GM12878 (cell line): ENCODE measurements at regions not wholly inside any gene's neighbourhood (a gene's known extent, or its start where the extent isn't known, plus 50 kb on each side); places are given as distances from the start of the nearest gene placed in this dataset.

Source experiments
- ATAC-seq: fragments of 200-7000 bp; cut with Tn5 transposase; 3 replicates; pipeline ENCODE4 v1.9.1; 2020; ENCODE audit warnings: mild to moderate bottlenecking, moderate library complexity
- BruUV-seq: library from RNA; stranded (reverse); fragments of 400-500 nt; replicated peaks from 2 replicates; lab custom pipeline; 2021; lab: Mats Ljungman, UMichigan
- CTCF ChIA-PET: fragments of 300-600 bp; sonication (Branson Sonifier 250); formaldehyde crosslinking; extraction: SDS; loops from one replicate; lab custom pipeline; 2021; ENCODE audit warnings: inconsistent platforms; lab: Yijun Ruan, JAX
- POLR2A ChIA-PET: fragments of 350-600 bp; formaldehyde crosslinking; extraction: SDS; loops from one replicate; lab custom pipeline; 2021; ENCODE audit warnings: inconsistent platforms; lab: Charles Lee
- RAD21 ChIA-PET: fragments of 300-600 bp; sonication (Branson Sonifier 250); formaldehyde crosslinking; loops from one replicate; lab custom pipeline; 2023; ENCODE audit warnings: antibody characterized with exemption; ENCODE audit not compliant: unreplicated experiment; lab: Charles Lee
- SMC1A ChIA-PET: fragments of 300-600 bp; sonication (Branson Sonifier 250); formaldehyde crosslinking; loops from one replicate; lab custom pipeline; 2023; ENCODE audit not compliant: unreplicated experiment, uncharacterized antibody; lab: Charles Lee
- DNase-seq: peaks from one replicate; pipeline ENCODE4 v3.0.0-alpha.2; 2011; ENCODE audit warnings: low read depth, low spot score
- FAIRE-seq: peaks from 3 replicates; lab custom pipeline; 2011; peaks lifted over from hg19 to GRCh38; lab: Jason Lieb, UNC
- H2AFZ ChIP-seq: 2 replicates; pipeline ENCODE4 v1.6.0; 2011; ENCODE audit warnings: low read depth, low read length, control low read depth; ENCODE audit not compliant: control insufficient read depth
- H3K27ac ChIP-seq: 2 replicates; pipeline ENCODE4 v1.5.1; 2011; ENCODE audit warnings: control low read depth; ENCODE audit not compliant: control insufficient read depth, insufficient read depth
- H3K27me3 ChIP-seq, 2 experiments: replicated peaks in 1 of 2; 2 replicates each; pipeline versions ENCODE4 v1.6.0 to v1.6.1; 2011; ENCODE audit warnings: low read length in 1 of 2; ENCODE audit not compliant: control insufficient read depth in 2 of 2, insufficient read depth in 2 of 2
- H3K36me3 ChIP-seq, 2 experiments: 2 replicates each; pipeline ENCODE4 v1.5.1; 2011; ENCODE audit warnings: low read length in 1 of 2; ENCODE audit not compliant: control insufficient read depth in 2 of 2, insufficient read depth in 2 of 2
- H3K4me1 ChIP-seq: 2 replicates; pipeline ENCODE4 v1.6.1; 2011; ENCODE audit warnings: mild to moderate bottlenecking, low read length, moderate library complexity, mixed read lengths; ENCODE audit not compliant: control insufficient read depth, insufficient read depth
- H3K4me2 ChIP-seq: 2 replicates; pipeline ENCODE4 v1.6.0; 2011; ENCODE audit warnings: control low read depth; ENCODE audit not compliant: control insufficient read depth, insufficient read depth
- H3K4me3 ChIP-seq: fragments of 200-600 bp; sonication (generic); 2 replicates; pipeline ENCODE4 v1.5.1; 2016
- H3K79me2 ChIP-seq: 2 replicates; pipeline ENCODE4 v1.6.0; 2011; ENCODE audit warnings: low read length; ENCODE audit not compliant: control insufficient read depth, insufficient read depth
- H3K9ac ChIP-seq: 2 replicates; pipeline ENCODE4 v1.8.0; 2011; ENCODE audit warnings: low read length, control low read depth, mixed read lengths; ENCODE audit not compliant: control insufficient read depth, insufficient read depth
- H3K9me3 ChIP-seq: replicated peaks from 3 replicates; pipeline ENCODE4 v1.5.1; 2011; ENCODE audit warnings: mild to moderate bottlenecking, low read length; ENCODE audit not compliant: control insufficient read depth, insufficient read depth
- H4K20me1 ChIP-seq: 2 replicates; pipeline ENCODE4 v1.6.0; 2011; ENCODE audit not compliant: control insufficient read depth, insufficient read depth
- ATF7 ChIP-seq: fragments of 450-650 bp; IDR thresholded peaks from 2 replicates; pipeline ENCODE4 v1.6.1; 2016; ENCODE audit warnings: low read depth, mild to moderate bottlenecking
- POLR2A ChIP-seq: IDR thresholded peaks from 2 replicates; pipeline ENCODE4 v1.6.1; 2011; ENCODE audit warnings: low read depth, mild to moderate bottlenecking, low read length
- RAD21 ChIP-seq: IDR thresholded peaks from 2 replicates; pipeline ENCODE4 v1.6.1; 2011; ENCODE audit warnings: mild to moderate bottlenecking, low read depth, low read length, moderate library complexity; ENCODE audit not compliant: insufficient read depth
- SMC3 ChIP-seq: IDR thresholded peaks from 2 replicates; pipeline ENCODE4 v1.6.1; 2011; ENCODE audit warnings: low read length, improper control_type of control experiment, borderline replicate concordance
- TCF12 ChIP-seq: IDR thresholded peaks from 2 replicates; pipeline ENCODE4 v1.6.1; 2011; ENCODE audit warnings: low read depth, mild to moderate bottlenecking, low read length
- WGBS: methylation state at CpG from one replicate; pipeline ENCODE4 v1.1.6; 2016; ENCODE audit warnings: low lambda C conversion rate; ENCODE audit not compliant: insufficient replicate concordance, insufficient coverage; ENCODE audit errors: missing lambda C conversion rate; 5-methylcytosine and 5-hydroxymethylcytosine counted together
- in situ Hi-C: fragments of 300-500 bp; cut with MboI; formaldehyde crosslinking; loops from 9 replicates; pipeline ENCODE4 v1.14.3; 2018; ENCODE audit warnings: mixed read lengths
- intact Hi-C: fragments of 100-400 bp; cut with micrococcal nuclease; formaldehyde crosslinking; loops from one replicate; pipeline ENCODE4 v1.14.2; 2022; ENCODE audit not compliant: unreplicated experiment
- TF ChIP-seq, protein P1 (sequence below), 3 experiments: IDR thresholded peaks in 2 of 3; conservative IDR thresholded peaks in 1 of 3; 2 replicates each; pipeline ENCODE4 v1.5.1; 2011; ENCODE audit warnings: low read depth in 3 of 3, low read length in 3 of 3, mild to moderate bottlenecking in 3 of 3, control low read depth in 2 of 3, moderate library complexity in 2 of 3, inconsistent platforms in 1 of 3, mixed read lengths in 1 of 3; ENCODE audit not compliant: control insufficient read depth in 2 of 3, insufficient read depth in 1 of 3; ENCODE audit errors: extremely low read depth in 1 of 3

DNA sequence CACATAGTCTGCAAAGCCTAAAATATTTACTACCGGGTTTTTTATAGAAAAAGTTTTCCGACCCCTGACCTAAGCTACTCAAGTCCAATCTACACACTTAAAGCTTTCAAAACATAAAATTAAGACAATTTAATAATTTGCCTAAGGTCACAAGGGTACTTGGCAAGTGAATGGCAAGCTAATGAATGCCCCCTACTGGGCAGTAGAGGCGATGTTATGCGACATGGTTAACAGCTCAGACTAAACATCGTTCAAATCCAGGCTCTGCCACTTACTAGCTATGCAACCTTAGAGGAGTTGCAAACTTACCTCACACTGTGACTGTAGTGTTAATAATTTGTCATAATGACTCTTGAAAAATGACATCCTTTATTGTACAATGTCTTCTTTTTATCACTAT lies 317.2 kb upstream of the NFIA start:
- H3K9ac ChIP-seq, result no peak overlapping the region
- DNase-seq (no peak), ATAC-seq (peak; percentile 71), FAIRE-seq (no peak)
- 29% methylated on average over 5 of the region's 5 CpGs for WGBS
- H3K27ac ChIP-seq, result no peak overlapping the region
- ChIA-PET RAD21 (interaction anchor here (1.1 to 1.8 kb wide), 2 partner anchors 484 to 794 kb away, joined by 8 read pairs; no protein-coding TSS in a partner anchor), SMC1A (interaction anchor here (0.5 to 1.5 kb wide), 5 partner anchors 15 to 1384 kb away, joined by 3 to 10 read pairs (median 3); no protein-coding TSS in a partner anchor), CTCF (interaction anchor here (0.6 to 3.1 kb wide), 14 partner anchors 9 to 815 kb away, joined by 3 to 16 read pairs (median 3); no protein-coding TSS in a partner anchor), POLR2A (no interaction called here)
- H4K20me1 ChIP-seq, result no peaks in the 10 kb centered on the region
- BruUV-seq, result no TSS peak
- no peak overlapping the region for H3K4me2 ChIP-seq
- H3K4me1 ChIP-seq, result no peaks in the 10 kb centered on the region
- no peak for TF ChIP-seq TCF12
- TF ChIP-seq SMC3, result peak; percentile 42; the same call in 1 of the 2 replicates
- TF ChIP-seq RAD21, result peak; percentile 58
- TF ChIP-seq POLR2A, result no peak
- TF ChIP-seq, protein P1, sequence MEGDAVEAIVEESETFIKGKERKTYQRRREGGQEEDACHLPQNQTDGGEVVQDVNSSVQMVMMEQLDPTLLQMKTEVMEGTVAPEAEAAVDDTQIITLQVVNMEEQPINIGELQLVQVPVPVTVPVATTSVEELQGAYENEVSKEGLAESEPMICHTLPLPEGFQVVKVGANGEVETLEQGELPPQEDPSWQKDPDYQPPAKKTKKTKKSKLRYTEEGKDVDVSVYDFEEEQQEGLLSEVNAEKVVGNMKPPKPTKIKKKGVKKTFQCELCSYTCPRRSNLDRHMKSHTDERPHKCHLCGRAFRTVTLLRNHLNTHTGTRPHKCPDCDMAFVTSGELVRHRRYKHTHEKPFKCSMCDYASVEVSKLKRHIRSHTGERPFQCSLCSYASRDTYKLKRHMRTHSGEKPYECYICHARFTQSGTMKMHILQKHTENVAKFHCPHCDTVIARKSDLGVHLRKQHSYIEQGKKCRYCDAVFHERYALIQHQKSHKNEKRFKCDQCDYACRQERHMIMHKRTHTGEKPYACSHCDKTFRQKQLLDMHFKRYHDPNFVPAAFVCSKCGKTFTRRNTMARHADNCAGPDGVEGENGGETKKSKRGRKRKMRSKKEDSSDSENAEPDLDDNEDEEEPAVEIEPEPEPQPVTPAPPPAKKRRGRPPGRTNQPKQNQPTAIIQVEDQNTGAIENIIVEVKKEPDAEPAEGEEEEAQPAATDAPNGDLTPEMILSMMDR (IDR thresholded peaks at IDR 0.05 in 2 of 3, conservative IDR thresholded peaks at IDR 0.05 in 1 of 3; ENCODE audit: control insufficient read depth in 2 of 3, extremely low read depth in 1 of 3, insufficient read depth in 1 of 3, low read depth in 3 of 3, low read length in 3 of 3), result peak; percentile 42 to 56 (median 47); a peak in 5 of 6 replicates
- TF ChIP-seq ATF7, result no peak
- in situ Hi-C loops, result loop anchor here (10.0 kb wide), 1 partner anchor 480 kb away; no protein-coding TSS in a partner anchor
- no peaks in the 10 kb centered on the region for H3K27me3 ChIP-seq
- H2AFZ ChIP-seq, result no peak overlapping the region
- no peaks in the 10 kb centered on the region for H3K79me2 ChIP-seq
- no peak overlapping the region for H3K4me3 ChIP-seq
- H3K9me3 ChIP-seq, result no peaks in the 10 kb centered on the region
- H3K36me3 ChIP-seq, result no peaks in the 10 kb centered on the region
- intact Hi-C loops, result loop anchor here (5.0 to 10.0 kb wide), 2 partner anchors 608 to 790 kb away; no protein-coding TSS in a partner anchor
